ENCODE measurements at regions not wholly inside any gene's neighbourhood (a gene's known extent, or its start where the extent isn't known, plus 50 kb on each side); places are given as distances from the start of the nearest gene placed in this dataset.

DNA sequence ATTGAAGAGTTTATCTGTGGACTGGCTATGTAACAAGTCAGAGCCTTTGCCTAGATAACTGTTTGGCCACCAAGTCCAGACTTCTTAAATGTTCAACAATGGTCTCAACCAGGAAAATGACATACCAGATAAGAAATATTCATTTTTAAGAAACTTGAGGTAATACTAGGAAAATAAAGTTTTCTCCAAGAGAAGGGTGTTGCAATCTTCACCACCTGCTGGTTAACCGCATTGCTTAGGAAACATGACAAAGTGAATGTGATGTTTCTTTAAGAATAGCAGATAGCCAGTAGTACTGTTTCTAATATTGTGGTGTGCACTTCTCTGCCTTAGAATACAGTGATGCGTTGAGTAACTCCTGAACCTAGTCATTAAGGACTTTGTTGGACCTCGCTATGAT, 321.5 kb upstream of the CADM2 start:
- TF ChIP-seq POLR2A (IDR thresholded peaks at IDR 0.05), result no peak
- no peak for TF ChIP-seq CTCF (IDR thresholded peaks at IDR 0.05)

Measured in prostate gland (tissue), 2 donors.